BLaER1 treated with 17β-estradiol and CSF1 and Interleukin-3, amounts not matched to agents 10 nM and 100 nM (cell line): ENCODE measurements at regions not wholly inside any gene's neighbourhood (a gene's known extent, or its start where the extent isn't known, plus 50 kb on each side); places are given as distances from the start of the nearest gene placed in this dataset.

Source experiments
- H3K27ac ChIP-seq, 11 experiments: shearing (Covaris generic); formaldehyde crosslinking; 2 replicates each; pipeline ENCODE4 v1.8.1; 2022
- H3K27me3 ChIP-seq, 11 experiments: shearing (Covaris generic); formaldehyde crosslinking; 2 replicates each; pipeline ENCODE4 v1.8.1; 2022
- H3K36me3 ChIP-seq, 11 experiments: shearing (Covaris generic); formaldehyde crosslinking; 2 replicates each; pipeline ENCODE4 v1.8.1; 2022
- H3K4me1 ChIP-seq, 10 experiments: shearing (Covaris generic); formaldehyde crosslinking; 2 replicates each; pipeline ENCODE4 v1.8.1; 2022
- H3K4me2 ChIP-seq, 11 experiments: shearing (Covaris generic); formaldehyde crosslinking; 2 replicates each; pipeline ENCODE4 v1.8.1; 2022
- H3K4me3 ChIP-seq, 10 experiments: shearing (Covaris generic); formaldehyde crosslinking; 2 replicates each; pipeline ENCODE4 v1.8.1; 2022
- H3K9ac ChIP-seq, 11 experiments: shearing (Covaris generic); formaldehyde crosslinking; 2 replicates each; pipeline ENCODE4 v1.8.1; 2022
- H3K9me3 ChIP-seq, 11 experiments: shearing (Covaris generic); formaldehyde crosslinking; replicated peaks in 1 of 11; 2 replicates each; pipeline ENCODE4 v1.8.1; 2022
- H4K20me1 ChIP-seq, 11 experiments: shearing (Covaris generic); formaldehyde crosslinking; 2 replicates each; pipeline ENCODE4 v1.8.1; 2022
- Cebpa-rat ChIP-seq, 11 experiments: shearing (Covaris generic); IDR thresholded peaks; 2 replicates each; pipeline ENCODE4 v1.8.1; 2022

- Histone ChIP-seq H3K9ac (no peak overlapping the region), H3K4me3 (no peak overlapping the region)
These were observed 1722.4 kb downstream of the PLA2G4A start for GRCh38 chr1:188551176-188551575.

GRCh38 chr1:188557053-188557452, 1728.3 kb downstream of the PLA2G4A start:
- Histone ChIP-seq H3K4me3 (no peak overlapping the region), H3K27ac (no peak overlapping the region), H4K20me1 (no peaks in the 10 kb centered on the region), H3K27me3 (no peaks in the 10 kb centered on the region), H3K4me1 (no peaks in the 10 kb centered on the region), H3K36me3 (no peaks in the 10 kb centered on the region), H3K4me2 (no peak overlapping the region), H3K9me3 (no peaks in the 10 kb centered on the region), H3K9ac (no peak overlapping the region)
- no peak for TF ChIP-seq Cebpa-rat (IDR thresholded peaks at IDR 0.05)

More at GRCh38 chr1:188551176-188551575, 1722.4 kb downstream of the PLA2G4A start:
- no peaks in the 10 kb centered on the region for H3K4me1 ChIP-seq
- H3K4me2 ChIP-seq: no peak overlapping the region
- no peak overlapping the region for H3K27ac ChIP-seq
- no peaks in the 10 kb centered on the region for H3K36me3 ChIP-seq
- H4K20me1 ChIP-seq: no peaks in the 10 kb centered on the region
- H3K27me3 ChIP-seq: no peaks in the 10 kb centered on the region
- no peaks in the 10 kb centered on the region for H3K9me3 ChIP-seq
- TF ChIP-seq Cebpa-rat (IDR thresholded peaks at IDR 0.05): no peak

- Histone ChIP-seq H3K4me1 (no peaks in the 10 kb centered on the region), H3K4me2 (no peak overlapping the region), H4K20me1 (no peaks in the 10 kb centered on the region), H3K27me3 (no peaks in the 10 kb centered on the region), H3K27ac (no peak overlapping the region), H3K4me3 (no peak overlapping the region), H3K9me3 (no peaks in the 10 kb centered on the region), H3K36me3 (no peaks in the 10 kb centered on the region), H3K9ac (no peak overlapping the region)
- no peak for TF ChIP-seq Cebpa-rat (IDR thresholded peaks at IDR 0.05)
These were observed 1754.3 kb downstream of the PLA2G4A start for GRCh38 chr1:188582911-188583532.

GRCh38 chr1:188584119-188584518, 1755.4 kb downstream of the PLA2G4A start:
- H3K4me3 ChIP-seq: no peak overlapping the region
- H3K9me3 ChIP-seq: no peaks in the 10 kb centered on the region
- H3K4me2 ChIP-seq: no peak overlapping the region
- H3K27me3 ChIP-seq: no peaks in the 10 kb centered on the region
- H3K4me1 ChIP-seq: no peaks in the 10 kb centered on the region
- TF ChIP-seq Cebpa-rat (IDR thresholded peaks at IDR 0.05): no peak
- H3K27ac ChIP-seq: no peak overlapping the region
- H3K36me3 ChIP-seq: no peaks in the 10 kb centered on the region
- no peaks in the 10 kb centered on the region for H4K20me1 ChIP-seq
- H3K9ac ChIP-seq: no peak overlapping the region

GRCh38 chr1:188590641-188591040, 1761.9 kb downstream of the PLA2G4A start:
- H3K9me3 ChIP-seq: peaks cover 0 to 7% (median 0%) of the 10 kb centered on the region in 11 experiments; a peak in 1 of 22 replicates
- H4K20me1 ChIP-seq: no peaks in the 10 kb centered on the region
- H3K4me3 ChIP-seq: no peak overlapping the region
- H3K4me2 ChIP-seq: no peak overlapping the region
- H3K4me1 ChIP-seq: no peaks in the 10 kb centered on the region
- H3K27me3 ChIP-seq: no peaks in the 10 kb centered on the region
- TF ChIP-seq Cebpa-rat (IDR thresholded peaks at IDR 0.05): no peak
- H3K27ac ChIP-seq: no peak overlapping the region
- no peak overlapping the region for H3K9ac ChIP-seq
- no peaks in the 10 kb centered on the region for H3K36me3 ChIP-seq

GRCh38 chr1:188594542-188595235, 1765.9 kb downstream of the PLA2G4A start:
- TF ChIP-seq Cebpa-rat (IDR thresholded peaks at IDR 0.05): no peak
- Histone ChIP-seq H3K4me2 (no peak overlapping the region), H3K9ac (no peak overlapping the region), H3K27ac (no peak overlapping the region), H4K20me1 (no peaks in the 10 kb centered on the region), H3K9me3 (peaks cover 0 to 7% (median 0%) of the 10 kb centered on the region in 11 experiments; a peak in 1 of 22 replicates), H3K36me3 (no peaks in the 10 kb centered on the region), H3K4me3 (no peak overlapping the region), H3K4me1 (no peaks in the 10 kb centered on the region), H3K27me3 (no peaks in the 10 kb centered on the region)

- Histone ChIP-seq H3K4me2 (no peak overlapping the region), H3K27ac (no peak overlapping the region), H3K4me3 (no peak overlapping the region), H3K36me3 (no peaks in the 10 kb centered on the region), H3K9me3 (peaks cover 0 to 7% (median 0%) of the 10 kb centered on the region in 11 experiments; a peak in 1 of 22 replicates), H4K20me1 (no peaks in the 10 kb centered on the region), H3K27me3 (no peaks in the 10 kb centered on the region), H3K9ac (no peak overlapping the region), H3K4me1 (no peaks in the 10 kb centered on the region)
- TF ChIP-seq Cebpa-rat (IDR thresholded peaks at IDR 0.05): no peak
These were observed 1770.6 kb downstream of the PLA2G4A start for GRCh38 chr1:188599313-188599712.

GRCh38 chr1:188611432-188611831, 1782.7 kb downstream of the PLA2G4A start:
- Histone ChIP-seq H3K9ac (no peak overlapping the region), H3K4me3 (no peak overlapping the region), H3K4me1 (no peaks in the 10 kb centered on the region), H3K27ac (no peak overlapping the region), H3K9me3 (0 out of 22 replicates have a peak, but pooled peaks cover 0 to 5% (median 0%) of the 10 kb centered on the region in 11 experiments), H3K27me3 (no peaks in the 10 kb centered on the region), H3K4me2 (no peak overlapping the region), H4K20me1 (no peaks in the 10 kb centered on the region), H3K36me3 (no peaks in the 10 kb centered on the region)
- TF ChIP-seq Cebpa-rat (IDR thresholded peaks at IDR 0.05): no peak

- Histone ChIP-seq H3K36me3 (no peaks in the 10 kb centered on the region), H3K27me3 (no peaks in the 10 kb centered on the region), H3K9ac (no peak overlapping the region), H4K20me1 (no peaks in the 10 kb centered on the region), H3K4me1 (no peaks in the 10 kb centered on the region), H3K4me2 (no peak overlapping the region), H3K4me3 (no peak overlapping the region), H3K9me3 (no peaks in the 10 kb centered on the region), H3K27ac (no peak overlapping the region)
- TF ChIP-seq Cebpa-rat (IDR thresholded peaks at IDR 0.05): no peak
These were observed 1786.6 kb downstream of the PLA2G4A start for GRCh38 chr1:188615321-188615720.

- H3K36me3 ChIP-seq: no peaks in the 10 kb centered on the region
- no peak overlapping the region for H3K9ac ChIP-seq
- peak in 8 of 11 experiments; percentile 39 to 84 (median 74); a peak in 13 of 22 replicates for TF ChIP-seq Cebpa-rat (IDR thresholded peaks at IDR 0.05)
These were observed 1791.5 kb downstream of the PLA2G4A start for GRCh38 chr1:188620236-188620635.

More at GRCh38 chr1:188620236-188620635, 1791.5 kb downstream of the PLA2G4A start:
- Histone ChIP-seq H3K4me3 (no peak overlapping the region), H3K27ac (no peak overlapping the region), H3K4me1 (no peaks in the 10 kb centered on the region), H4K20me1 (no peaks in the 10 kb centered on the region), H3K9me3 (no peaks in the 10 kb centered on the region), H3K4me2 (no peak overlapping the region), H3K27me3 (no peaks in the 10 kb centered on the region)
